IgD-negative memory B cell (primary cell): ENCODE measurements at regions not wholly inside any gene's neighbourhood (a gene's known extent, or its start where the extent isn't known, plus 50 kb on each side); places are given as distances from the start of the nearest gene placed in this dataset.

Experiments used
- H3K27ac Mint-ChIP-seq, 3 donors: one replicate each; pipeline ENCODE4 v1.8.0; 2020 to 2022; ENCODE audit warnings: mild to moderate bottlenecking in 3 of 3, mixed read lengths in 3 of 3, moderate library complexity in 1 of 3
- H3K27me3 Mint-ChIP-seq: one replicate; pipeline ENCODE4 v1.8.0; 2021; ENCODE audit warnings: mixed read lengths
- H3K36me3 Mint-ChIP-seq: one replicate; pipeline ENCODE4 v1.8.0; 2020; ENCODE audit warnings: mild to moderate bottlenecking, mixed read lengths
- H3K4me1 Mint-ChIP-seq, 3 donors: one replicate each; pipeline ENCODE4 v1.8.0; 2020 to 2022; ENCODE audit warnings: mixed read lengths in 3 of 3, mild to moderate bottlenecking in 1 of 3
- H3K4me3 Mint-ChIP-seq, 4 donors: one replicate each; pipeline ENCODE4 v1.8.0; 2020 to 2022; ENCODE audit warnings: mild to moderate bottlenecking in 4 of 4, mixed read lengths in 4 of 4, moderate library complexity in 3 of 4
- H3K9me3 Mint-ChIP-seq, 3 donors: one replicate each; pipeline ENCODE4 v1.8.0; 2020 to 2021; ENCODE audit warnings: mixed read lengths in 3 of 3, mild to moderate bottlenecking in 1 of 3

DNA sequence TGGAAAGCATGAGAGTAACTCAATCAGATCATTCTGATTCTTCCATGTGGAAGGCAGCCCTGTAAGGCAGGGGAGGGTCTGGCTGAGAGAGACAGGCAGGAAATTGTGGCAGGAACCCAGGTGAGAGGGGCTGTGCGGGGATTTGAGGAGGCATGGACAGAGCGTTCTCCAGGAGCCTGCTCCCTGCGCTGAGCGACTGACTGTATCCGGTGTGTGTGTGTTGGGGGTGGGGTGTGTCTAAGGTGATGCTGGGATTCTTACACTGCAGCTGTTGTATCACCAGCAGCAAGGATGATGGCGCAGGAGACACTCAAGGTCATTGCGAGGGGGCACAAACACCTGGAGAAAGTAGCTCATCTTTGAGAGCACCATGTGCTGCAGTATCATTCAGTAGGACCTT, 128.5 kb downstream of the RHOU start:
- H3K4me3 Mint-ChIP-seq: no peak overlapping the region
- no peak overlapping the region for H3K27ac Mint-ChIP-seq
- no peaks in the 10 kb centered on the region for H3K9me3 Mint-ChIP-seq
- H3K4me1 Mint-ChIP-seq: peaks cover 0 to 6% (median 0%) of the 10 kb centered on the region in 3 donors
- H3K36me3 Mint-ChIP-seq: no peaks in the 10 kb centered on the region
- H3K27me3 Mint-ChIP-seq: peaks cover 31% of the 10 kb centered on the region

DNA sequence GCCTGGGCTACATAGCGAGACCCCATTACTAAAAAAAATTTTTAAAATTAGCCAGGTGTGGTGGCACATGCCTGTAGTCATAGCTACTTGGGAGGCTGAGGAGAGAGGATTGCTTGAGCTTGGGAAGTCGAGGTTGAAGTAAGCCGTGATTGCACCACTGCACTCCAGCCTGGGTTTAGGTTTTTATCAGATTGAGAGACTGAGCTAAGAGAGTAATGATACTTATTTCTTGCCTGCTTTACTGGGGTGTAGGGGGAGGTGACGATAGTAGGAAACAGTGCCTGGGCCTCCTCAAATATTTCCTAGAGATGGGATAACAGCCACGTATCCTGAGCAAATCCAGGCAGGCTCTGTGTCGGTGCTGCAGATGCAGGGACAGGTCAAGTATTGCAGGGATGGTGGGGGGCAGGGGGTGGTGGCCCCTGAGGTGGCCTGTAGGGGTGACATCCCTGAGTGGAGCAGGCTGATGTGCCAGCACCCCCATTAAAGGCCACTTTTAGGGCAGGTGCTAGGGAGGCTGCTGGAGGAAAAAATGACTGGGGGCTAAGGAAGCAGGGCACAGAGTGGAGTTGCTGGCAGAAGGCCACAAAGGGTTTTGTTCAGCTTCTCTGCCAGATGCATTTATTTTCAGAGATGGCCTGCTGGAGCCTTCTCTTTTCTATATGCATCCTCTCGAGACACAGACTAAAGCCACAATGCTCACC, 130.5 kb downstream of the RHOU start:
- peaks cover 0 to 5% (median 0%) of the 10 kb centered on the region in 3 donors for H3K4me1 Mint-ChIP-seq
- peaks cover 34% of the 10 kb centered on the region for H3K27me3 Mint-ChIP-seq
- H3K36me3 Mint-ChIP-seq: no peaks in the 10 kb centered on the region
- H3K9me3 Mint-ChIP-seq: no peaks in the 10 kb centered on the region
- H3K4me3 Mint-ChIP-seq: no peak overlapping the region
- H3K27ac Mint-ChIP-seq: no peak overlapping the region

DNA sequence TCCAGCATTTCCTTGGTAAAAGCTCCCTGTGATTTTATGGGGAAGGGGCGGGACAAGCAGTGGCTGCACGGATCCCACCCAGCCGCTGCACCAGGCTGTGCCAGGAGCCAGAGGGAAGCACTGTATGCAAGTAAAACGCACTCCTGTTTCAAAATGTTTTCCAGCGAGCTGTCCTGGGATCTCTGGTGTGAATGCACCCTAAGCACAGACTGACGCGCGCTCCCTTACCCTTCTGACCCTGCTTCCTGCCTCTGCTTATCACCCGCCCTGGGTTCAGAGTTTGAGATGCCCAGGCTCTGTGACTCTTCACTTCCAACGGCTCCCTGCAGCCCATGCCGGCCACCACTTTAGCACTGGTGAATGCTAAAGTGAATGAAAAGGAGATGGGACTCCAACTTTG, 131.2 kb downstream of the RHOU start:
- Mint-ChIP-seq H3K4me1 (peaks cover 0 to 2% (median 0%) of the 10 kb centered on the region in 3 donors), H3K27me3 (peaks cover 28% of the 10 kb centered on the region), H3K36me3 (no peaks in the 10 kb centered on the region), H3K27ac (no peak overlapping the region), H3K4me3 (peak overlapping the region in 1 of 4 donors; percentile 63), H3K9me3 (no peaks in the 10 kb centered on the region)

DNA sequence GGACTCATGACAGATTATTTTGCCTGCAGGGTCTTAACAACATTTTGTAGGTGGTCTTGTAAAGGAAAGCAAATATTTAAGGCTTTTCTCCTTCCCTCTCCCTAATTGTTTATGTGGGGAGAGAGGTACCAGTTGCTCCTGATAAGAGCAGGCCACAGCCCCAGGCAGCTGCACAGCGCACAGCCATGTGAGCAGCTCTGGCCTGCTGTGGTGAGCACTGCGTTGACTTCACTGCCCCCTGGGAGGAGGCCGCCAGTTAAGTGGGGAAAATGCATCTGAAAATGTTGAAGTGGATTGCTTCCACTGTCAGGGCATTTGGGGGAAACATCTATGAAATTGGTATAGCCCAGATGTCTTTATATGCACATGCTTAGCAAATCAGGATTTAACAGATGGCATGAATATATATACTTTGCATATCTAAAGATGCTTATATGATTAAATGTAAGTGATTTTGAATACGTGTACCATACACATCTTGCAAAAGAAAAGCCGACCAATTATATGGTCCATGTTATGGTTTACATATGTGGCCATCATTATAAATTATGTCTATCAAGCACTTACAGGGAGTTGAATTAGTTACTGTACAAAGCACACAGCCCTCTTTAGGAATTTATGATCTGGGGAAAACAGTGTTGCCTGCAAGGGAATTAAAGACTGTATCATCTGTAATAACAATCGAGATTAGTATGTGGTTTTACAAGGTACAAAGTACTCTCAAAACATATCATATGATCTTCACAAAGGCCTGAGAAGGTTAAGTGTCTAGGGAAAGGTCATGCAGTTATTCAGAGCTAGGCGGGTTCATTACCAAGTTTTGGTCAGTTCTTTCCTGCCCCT, 132.1 kb downstream of the RHOU start:
- Mint-ChIP-seq H3K4me3 (no peak overlapping the region), H3K27me3 (peaks cover 23% of the 10 kb centered on the region), H3K36me3 (peaks cover 2% of the 10 kb centered on the region), H3K27ac (no peak overlapping the region), H3K4me1 (peaks cover 0 to 2% (median 0%) of the 10 kb centered on the region in 3 donors), H3K9me3 (no peaks in the 10 kb centered on the region)

DNA sequence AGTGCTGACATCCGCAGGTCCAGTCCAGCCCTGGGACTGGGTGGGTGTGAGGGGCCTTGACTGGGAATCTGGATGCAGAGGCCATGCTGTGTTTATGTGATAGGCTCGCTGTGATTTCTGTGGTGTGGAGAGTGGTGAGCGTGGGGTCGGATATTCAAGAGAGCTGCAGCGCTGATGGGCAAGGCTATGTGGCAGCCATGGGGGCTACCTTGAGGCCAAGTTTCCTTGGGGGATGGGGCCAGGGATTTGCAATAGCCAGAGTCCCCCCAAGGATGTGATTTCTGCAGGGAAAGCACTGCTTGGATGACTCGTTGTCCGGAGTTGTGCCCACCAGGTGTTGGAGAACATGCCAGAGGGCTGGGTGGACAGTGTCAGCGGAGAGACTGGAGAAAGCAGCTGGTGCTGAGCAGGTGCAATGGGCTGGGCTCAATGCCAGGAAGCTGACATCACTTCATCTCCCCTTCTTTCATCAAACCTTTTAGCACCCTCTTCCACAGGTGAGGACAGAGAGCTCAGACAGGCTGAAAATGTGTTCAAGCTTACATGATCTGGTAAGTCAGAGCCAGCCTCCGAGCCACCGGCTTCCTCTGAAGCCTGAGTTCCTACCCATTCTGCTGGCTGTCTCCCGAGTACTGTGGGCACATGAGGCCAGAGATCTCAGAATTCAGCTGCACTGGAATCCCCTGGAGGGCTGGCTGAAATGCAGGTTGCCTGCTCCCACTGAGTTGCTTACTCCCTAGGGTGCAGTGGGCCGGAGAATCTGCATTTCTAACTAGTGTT, 132.9 kb downstream of the RHOU start:
- H3K27ac Mint-ChIP-seq: no peak overlapping the region

DNA sequence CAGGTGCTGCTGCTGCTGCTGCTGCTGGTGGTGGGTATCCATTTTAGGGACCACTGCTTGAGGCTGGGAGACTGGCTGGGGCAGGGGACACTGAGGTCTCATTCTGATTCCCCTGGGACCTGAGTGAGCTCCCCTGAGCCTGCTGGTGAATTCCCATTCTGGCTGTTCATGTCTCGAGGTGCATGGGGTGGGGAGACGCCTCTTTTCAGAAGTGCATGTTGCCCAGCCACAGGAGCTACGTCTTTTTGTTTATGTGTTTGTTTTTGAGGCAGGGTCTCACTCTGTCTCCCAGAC, 133.4 kb downstream of the RHOU start:
- peaks cover 0 to 2% (median 0%) of the 10 kb centered on the region in 3 donors for H3K4me1 Mint-ChIP-seq
- H3K4me3 Mint-ChIP-seq: no peak overlapping the region
- peaks cover 17% of the 10 kb centered on the region for H3K27me3 Mint-ChIP-seq
- peaks cover 2% of the 10 kb centered on the region for H3K36me3 Mint-ChIP-seq
- H3K27ac Mint-ChIP-seq: no peak overlapping the region
- no peaks in the 10 kb centered on the region for H3K9me3 Mint-ChIP-seq

More for the DNA sequence above, 132.9 kb downstream of the RHOU start:
- Mint-ChIP-seq H3K4me1 (peaks cover 0 to 2% (median 0%) of the 10 kb centered on the region in 3 donors), H3K27me3 (peaks cover 20% of the 10 kb centered on the region), H3K4me3 (no peak overlapping the region), H3K36me3 (peaks cover 2% of the 10 kb centered on the region), H3K9me3 (no peaks in the 10 kb centered on the region)

DNA sequence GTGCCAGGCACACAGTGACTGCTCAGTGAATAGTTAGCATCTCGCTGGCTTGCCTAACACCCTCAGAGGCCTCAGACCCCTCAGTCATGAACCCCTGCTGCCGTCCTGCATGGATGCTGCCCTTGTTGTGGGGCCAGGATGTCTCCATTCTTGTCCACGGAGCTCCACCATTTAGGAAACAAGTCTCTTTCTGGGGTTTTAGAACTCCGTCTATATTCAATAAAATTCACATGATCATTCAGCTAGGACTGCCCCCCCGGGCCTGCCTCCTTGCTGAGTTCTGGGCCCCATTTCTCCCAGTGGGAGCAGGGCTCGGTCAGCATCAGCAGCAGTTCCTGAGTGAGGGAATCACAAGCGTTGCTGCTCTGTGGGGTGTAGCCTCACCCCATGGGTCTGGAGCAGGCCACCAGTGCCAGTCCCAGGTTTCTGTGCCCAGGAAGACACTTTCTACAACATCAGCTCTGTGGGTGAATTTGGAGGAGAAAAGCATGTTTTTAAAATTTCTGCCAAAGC, 134.1 kb downstream of the RHOU start:
- no peaks in the 10 kb centered on the region for H3K4me1 Mint-ChIP-seq
- peak overlapping the region in 1 of 3 donors; percentile 26 for H3K27ac Mint-ChIP-seq
- peaks cover 17% of the 10 kb centered on the region for H3K27me3 Mint-ChIP-seq
- H3K9me3 Mint-ChIP-seq: no peaks in the 10 kb centered on the region
- no peak overlapping the region for H3K4me3 Mint-ChIP-seq
- H3K36me3 Mint-ChIP-seq: peaks cover 2% of the 10 kb centered on the region

DNA sequence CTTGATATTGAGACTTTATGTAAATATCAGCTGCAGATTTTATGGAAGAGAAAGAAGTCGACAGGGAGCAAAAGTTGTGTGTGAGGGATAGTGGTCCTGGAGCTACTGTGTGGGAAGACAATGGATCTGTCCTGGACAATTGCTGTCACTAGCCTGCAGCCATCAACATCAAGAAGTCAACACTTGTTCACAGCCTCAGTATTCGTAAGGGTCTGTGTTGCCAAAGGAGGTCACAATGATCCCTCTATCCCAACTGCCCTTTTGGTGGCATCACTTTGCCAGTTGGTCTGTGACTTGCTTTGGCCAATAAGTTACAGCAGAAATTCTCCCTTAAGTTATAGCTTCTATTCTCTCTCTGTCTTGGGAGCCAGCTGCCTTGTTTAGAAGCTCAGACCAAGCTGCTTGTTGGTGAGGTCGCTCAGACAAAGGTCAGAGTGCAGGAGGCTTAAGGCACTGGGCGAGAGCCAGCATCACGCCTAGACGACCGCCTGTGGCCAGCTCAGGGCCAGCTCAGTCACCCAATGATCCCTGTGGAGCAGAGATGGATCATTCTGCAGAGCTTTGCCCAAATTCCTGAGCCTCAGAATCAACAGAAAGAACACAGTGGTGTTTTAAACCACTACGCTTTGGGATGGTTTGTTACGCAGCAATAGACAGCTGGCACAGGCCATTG, 134.9 kb downstream of the RHOU start:
- Mint-ChIP-seq H3K4me1 (peaks cover 0 to under 1% (median 0%) of the 10 kb centered on the region in 3 donors), H3K27ac (no peak overlapping the region), H3K36me3 (peaks cover 2% of the 10 kb centered on the region), H3K4me3 (no peak overlapping the region), H3K27me3 (peaks cover 17% of the 10 kb centered on the region), H3K9me3 (no peaks in the 10 kb centered on the region)

DNA sequence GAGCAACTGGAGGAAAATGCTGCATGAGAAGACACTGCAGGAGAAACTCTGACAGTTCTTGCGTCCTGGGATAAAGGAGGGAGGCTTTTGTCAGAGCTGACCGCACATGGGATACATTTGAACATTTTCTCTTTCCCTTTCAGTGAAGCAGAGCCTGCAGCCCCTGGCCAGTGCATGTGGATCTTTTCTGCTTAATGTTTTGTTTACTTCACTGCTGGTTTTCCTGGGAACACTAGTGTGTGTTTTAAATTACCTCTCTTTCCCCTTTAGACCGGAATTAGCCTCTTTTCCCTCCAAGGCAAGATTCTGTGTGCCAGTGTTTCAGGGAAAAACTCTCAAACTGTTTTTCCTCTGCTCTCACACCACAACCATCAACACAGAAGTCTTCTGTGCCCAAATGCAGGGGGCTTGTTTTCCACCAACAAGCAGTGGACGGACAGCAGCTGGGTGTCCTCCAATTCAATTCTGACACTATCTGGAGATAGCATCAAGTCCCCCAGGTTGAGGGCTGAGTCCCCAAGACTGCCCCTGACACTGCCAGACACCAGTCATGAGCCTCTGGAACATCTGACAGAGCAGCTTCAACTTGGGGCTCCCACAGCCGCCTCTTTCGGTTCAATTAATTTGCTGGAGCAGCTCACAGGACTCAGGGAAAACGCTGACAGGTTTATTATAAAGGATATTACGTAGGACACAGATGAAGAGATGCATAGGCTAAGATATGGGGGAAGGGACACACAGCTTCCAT, 136.2 kb downstream of the RHOU start:
- Mint-ChIP-seq H3K27ac (no peak overlapping the region), H3K4me3 (no peak overlapping the region), H3K27me3 (peaks cover 17% of the 10 kb centered on the region), H3K36me3 (peaks cover 2% of the 10 kb centered on the region), H3K9me3 (no peaks in the 10 kb centered on the region), H3K4me1 (peaks cover 0 to 1% (median 0%) of the 10 kb centered on the region in 3 donors)

DNA sequence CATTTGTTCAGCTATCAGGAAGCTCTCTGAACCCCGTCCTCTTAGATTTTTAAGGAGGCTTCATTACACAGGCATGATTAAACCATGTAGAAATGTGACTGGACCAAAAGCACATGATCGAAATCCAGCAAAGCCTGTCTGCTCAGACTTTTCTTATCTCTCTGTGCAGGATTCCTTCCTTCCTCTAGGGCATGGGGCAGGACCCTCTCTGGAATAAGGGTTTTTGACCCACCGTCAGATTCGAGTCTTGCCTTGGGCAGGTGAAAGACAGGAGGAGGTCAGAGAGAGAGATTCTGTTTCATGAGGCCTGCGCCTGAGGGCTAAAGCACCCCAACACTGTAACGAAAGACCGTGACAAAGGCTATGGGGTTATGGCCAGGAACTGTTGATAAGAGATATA, 136.8 kb downstream of the RHOU start:
- Mint-ChIP-seq H3K4me1 (peaks cover 0 to 1% (median 0%) of the 10 kb centered on the region in 3 donors), H3K36me3 (peaks cover 2% of the 10 kb centered on the region), H3K27me3 (peaks cover 16% of the 10 kb centered on the region), H3K27ac (no peak overlapping the region), H3K9me3 (no peaks in the 10 kb centered on the region), H3K4me3 (no peak overlapping the region)

DNA sequence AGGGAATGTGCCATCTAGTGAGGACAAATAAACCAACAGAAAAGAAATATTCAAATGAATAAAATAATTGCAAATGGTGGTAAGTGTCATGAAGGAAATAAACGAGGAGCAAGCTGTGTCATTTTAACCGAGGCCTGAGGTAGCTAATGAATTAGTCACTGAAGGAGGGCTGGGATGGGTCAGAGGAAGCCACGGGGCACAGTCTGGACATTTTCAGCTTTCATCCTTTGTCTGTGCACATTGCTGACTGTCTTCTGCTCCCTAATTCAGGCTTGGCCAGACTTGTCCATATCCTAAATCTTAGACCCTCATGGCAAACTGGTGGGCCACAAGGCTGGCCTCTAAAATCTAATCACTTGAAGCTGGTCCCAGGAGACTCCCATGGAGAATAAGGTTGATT, 138.4 kb downstream of the RHOU start:
- H3K4me1 Mint-ChIP-seq: peaks cover 0 to 1% (median 0%) of the 10 kb centered on the region in 3 donors
- H3K4me3 Mint-ChIP-seq: no peak overlapping the region
- no peaks in the 10 kb centered on the region for H3K9me3 Mint-ChIP-seq
- H3K36me3 Mint-ChIP-seq: peaks cover 2% of the 10 kb centered on the region
- no peak overlapping the region for H3K27ac Mint-ChIP-seq
- H3K27me3 Mint-ChIP-seq: peaks cover 13% of the 10 kb centered on the region

DNA sequence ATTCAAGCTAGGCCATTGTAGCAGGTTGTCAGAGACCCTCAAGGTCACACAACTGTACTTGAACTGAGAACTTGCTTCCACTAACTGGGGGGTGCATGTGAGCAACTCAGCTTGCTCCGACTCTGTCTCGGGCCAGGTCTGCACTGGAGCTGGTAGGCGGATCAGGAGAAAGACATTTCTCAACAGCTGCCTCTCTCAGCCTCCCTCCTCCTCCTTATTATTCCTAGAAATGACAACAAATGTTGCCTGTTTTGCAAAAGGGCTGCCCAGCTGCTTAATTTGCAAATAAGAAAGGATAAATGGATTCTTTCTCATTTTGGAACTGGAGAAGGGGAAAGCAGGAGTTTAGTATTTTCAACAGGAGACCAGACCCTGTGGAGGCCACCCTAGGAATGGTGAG, 140.5 kb downstream of the RHOU start:
- H3K27ac Mint-ChIP-seq: no peak overlapping the region
- peaks cover 3% of the 10 kb centered on the region for H3K27me3 Mint-ChIP-seq
- peaks cover 2% of the 10 kb centered on the region for H3K36me3 Mint-ChIP-seq
- peaks cover 0 to 4% (median 0%) of the 10 kb centered on the region in 3 donors for H3K9me3 Mint-ChIP-seq
- H3K4me1 Mint-ChIP-seq: peaks cover 0 to 1% (median 0%) of the 10 kb centered on the region in 3 donors
- H3K4me3 Mint-ChIP-seq: no peak overlapping the region

DNA sequence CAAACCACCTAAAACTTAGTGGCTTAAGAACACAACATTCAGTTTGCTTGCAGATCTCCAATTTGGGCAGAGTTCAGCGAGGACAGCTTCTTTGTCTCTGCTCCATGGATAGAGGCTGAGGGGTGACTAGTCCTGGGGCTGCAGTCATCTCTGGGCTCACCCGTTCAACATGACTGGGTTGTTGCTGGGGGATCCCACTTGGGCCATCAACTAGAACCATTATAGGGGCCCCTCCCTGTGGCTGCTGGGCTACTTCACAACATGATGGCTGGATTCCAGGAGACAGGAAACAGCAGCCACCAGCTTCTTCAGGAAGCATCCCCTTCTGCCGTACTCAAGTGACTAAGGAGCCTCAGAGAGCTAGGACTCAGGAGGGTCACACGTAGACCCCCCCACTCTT, 140.9 kb downstream of the RHOU start:
- Mint-ChIP-seq H3K4me3 (no peak overlapping the region), H3K27ac (no peak overlapping the region), H3K4me1 (peaks cover 0 to 1% (median 0%) of the 10 kb centered on the region in 3 donors), H3K27me3 (peaks cover 3% of the 10 kb centered on the region), H3K9me3 (peaks cover 0 to 4% (median 0%) of the 10 kb centered on the region in 3 donors), H3K36me3 (peaks cover 2% of the 10 kb centered on the region)

DNA sequence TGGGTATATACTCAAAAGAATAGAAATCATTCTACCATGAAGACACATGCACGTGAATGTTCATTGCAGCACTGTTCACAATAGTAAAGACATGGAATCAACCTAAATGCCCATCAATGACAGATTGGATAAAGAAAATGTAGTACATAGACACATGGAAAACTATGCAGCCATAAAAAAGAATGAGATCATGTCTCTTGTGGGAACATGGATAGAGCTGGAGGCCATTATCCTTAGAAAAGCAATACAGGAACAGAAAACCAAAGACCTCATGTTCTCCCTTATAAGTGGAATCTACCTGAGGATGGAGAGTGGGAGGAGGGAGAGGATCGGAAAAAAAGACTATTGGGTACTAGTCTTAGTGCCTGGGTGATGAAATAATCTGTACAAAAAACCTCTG, 143.9 kb downstream of the RHOU start:
- H3K4me3 Mint-ChIP-seq: no peak overlapping the region
- H3K4me1 Mint-ChIP-seq: peaks cover 0 to 1% (median 0%) of the 10 kb centered on the region in 3 donors
- no peaks in the 10 kb centered on the region for H3K36me3 Mint-ChIP-seq
- H3K9me3 Mint-ChIP-seq: peaks cover under 1 to 8% (median 5%) of the 10 kb centered on the region in 3 donors
- no peaks in the 10 kb centered on the region for H3K27me3 Mint-ChIP-seq
- H3K27ac Mint-ChIP-seq: no peak overlapping the region
